Body of pancreas (tissue), 4 donors: ENCODE measurements at regions not wholly inside any gene's neighbourhood (a gene's known extent, or its start where the extent isn't known, plus 50 kb on each side); places are given as distances from the start of the nearest gene placed in this dataset.

Experiments
- ATAC-seq: fragments of 150-250 bp; one replicate; pipeline ENCODE4 v1.9.1; 2016
- DNase-seq, 4 donors: peaks; one replicate each; pipeline ENCODE4 v3.0.0-alpha.2; 2019
- H3K27ac ChIP-seq, 4 donors: fragments of 200-600 bp; sonication (generic); 1 replicate in 3 of 4; 2 replicates in 1 of 4; pipeline versions ENCODE4 v1.5.1 to v1.6.1; 2016 to 2019; ENCODE audit warnings: mild to moderate bottlenecking in 1 of 4, mixed read lengths in 1 of 4, moderate library complexity in 1 of 4
- H3K27me3 ChIP-seq, 2 donors: fragments of 200-600 bp; sonication (generic); one replicate each; pipeline ENCODE4 v1.6.0; 2016; ENCODE audit warnings: mild to moderate bottlenecking in 1 of 2
- H3K36me3 ChIP-seq, 2 donors: fragments of 200-600 bp; sonication (generic); replicated peaks in 1 of 2; 2 replicates each; pipeline ENCODE4 v1.5.1; 2016; ENCODE audit warnings: low read depth in 2 of 2; ENCODE audit not compliant: insufficient read depth in 1 of 2
- H3K4me1 ChIP-seq: fragments of 200-600 bp; sonication (generic); one replicate; pipeline ENCODE4 v1.6.0; 2016
- H3K4me3 ChIP-seq, 2 donors: fragments of 200-600 bp; sonication (generic); 1 replicate in 1 of 2; 2 replicates in 1 of 2; pipeline ENCODE4 v1.5.1; 2016 to 2019
- H3K9me3 ChIP-seq, 3 donors: fragments of 200-600 bp; sonication (generic); 1 replicate in 2 of 3; 2 replicates in 1 of 3; pipeline ENCODE4 v1.5.1; 2016
- CTCF ChIP-seq, 7 experiments: fragments of 450-650 bp in 4 of 7; fragments of 200-600 bp in 3 of 7; sonication (generic) in 3 of 7; IDR thresholded peaks; one replicate each; pipeline ENCODE4 v1.5.1; 2016 to 2019; ENCODE audit warnings: antibody characterized with exemption in 7 of 7
- POLR2A ChIP-seq, 3 donors: fragments of 450-650 bp; IDR thresholded peaks; one replicate each; pipeline ENCODE4 v1.6.1; 2016; ENCODE audit warnings: antibody characterized with exemption in 3 of 3, mild to moderate bottlenecking in 2 of 3
- WGBS, 2 donors: methylation state at CpG; one replicate each; pipeline ENCODE4 v1.1.5; 2017; 5-methylcytosine and 5-hydroxymethylcytosine counted together
- intact Hi-C: fragments of 100-400 bp; cut with DNase I; formaldehyde crosslinking; loops from one replicate; pipeline ENCODE4 v1.15.1; 2023

GRCh38 chr10:6635784-6636183, 55.7 kb upstream of the PRKCQ start:
- DNase-seq = no peak

More at GRCh38 chr10:6635784-6636183, 55.7 kb upstream of the PRKCQ start:
- no peak for TF ChIP-seq CTCF (IDR thresholded peaks at IDR 0.05)
- TF ChIP-seq POLR2A (IDR thresholded peaks at IDR 0.05) = no peak
- Histone ChIP-seq H3K27me3 (no peaks in the 10 kb centered on the region), H3K36me3 (no peaks in the 10 kb centered on the region), H3K4me3 (no peak overlapping the region), H3K4me1 (no peaks in the 10 kb centered on the region), H3K27ac (no peak overlapping the region), H3K9me3 (no peaks in the 10 kb centered on the region)
- intact Hi-C loops = no loop called here
- 69 to 78% methylated on average over 2 of the region's 2 CpGs for WGBS, 2 donors
- ATAC-seq = no peak
